Esophagus squamous epithelium (tissue), 4 donors: ENCODE measurements at regions not wholly inside any gene's neighbourhood (a gene's known extent, or its start where the extent isn't known, plus 50 kb on each side); places are given as distances from the start of the nearest gene placed in this dataset.

Source experiments
- POLR2A ChIP-seq, 4 donors: fragments of 450-650 bp; IDR thresholded peaks; one replicate each; pipeline ENCODE4 v1.6.1; 2017; ENCODE audit warnings: antibody characterized with exemption in 4 of 4, mild to moderate bottlenecking in 4 of 4, moderate library complexity in 3 of 4
- TF ChIP-seq, protein P1 (sequence below), 6 experiments: fragments of 450-650 bp in 4 of 6; fragments of 200-600 bp in 2 of 6; sonication (generic) in 2 of 6; IDR thresholded peaks; one replicate each; pipeline ENCODE4 v1.5.1; 2016 to 2019; ENCODE audit warnings: antibody characterized with exemption in 6 of 6, mild to moderate bottlenecking in 4 of 6, moderate library complexity in 4 of 6

DNA sequence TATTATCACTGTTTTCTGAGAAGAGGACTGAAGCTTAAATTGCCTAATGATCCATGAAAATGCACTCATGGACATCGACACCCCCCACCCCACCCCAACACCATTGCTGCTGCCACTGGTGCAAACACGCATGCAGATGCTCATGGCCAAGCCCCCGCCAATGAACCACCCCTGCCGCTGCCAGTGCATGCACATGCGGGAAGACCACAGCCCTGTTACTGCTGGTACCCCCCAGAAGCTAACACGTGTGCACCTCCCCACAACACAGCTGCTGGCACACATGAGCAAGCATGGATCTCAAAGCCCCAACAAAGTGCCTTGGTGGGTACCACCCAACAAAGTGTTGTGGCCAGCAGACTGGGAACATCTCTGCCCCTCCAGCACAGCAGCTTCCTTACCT is 594.1 kb upstream of the FAT1 start:
- TF ChIP-seq, protein P1, sequence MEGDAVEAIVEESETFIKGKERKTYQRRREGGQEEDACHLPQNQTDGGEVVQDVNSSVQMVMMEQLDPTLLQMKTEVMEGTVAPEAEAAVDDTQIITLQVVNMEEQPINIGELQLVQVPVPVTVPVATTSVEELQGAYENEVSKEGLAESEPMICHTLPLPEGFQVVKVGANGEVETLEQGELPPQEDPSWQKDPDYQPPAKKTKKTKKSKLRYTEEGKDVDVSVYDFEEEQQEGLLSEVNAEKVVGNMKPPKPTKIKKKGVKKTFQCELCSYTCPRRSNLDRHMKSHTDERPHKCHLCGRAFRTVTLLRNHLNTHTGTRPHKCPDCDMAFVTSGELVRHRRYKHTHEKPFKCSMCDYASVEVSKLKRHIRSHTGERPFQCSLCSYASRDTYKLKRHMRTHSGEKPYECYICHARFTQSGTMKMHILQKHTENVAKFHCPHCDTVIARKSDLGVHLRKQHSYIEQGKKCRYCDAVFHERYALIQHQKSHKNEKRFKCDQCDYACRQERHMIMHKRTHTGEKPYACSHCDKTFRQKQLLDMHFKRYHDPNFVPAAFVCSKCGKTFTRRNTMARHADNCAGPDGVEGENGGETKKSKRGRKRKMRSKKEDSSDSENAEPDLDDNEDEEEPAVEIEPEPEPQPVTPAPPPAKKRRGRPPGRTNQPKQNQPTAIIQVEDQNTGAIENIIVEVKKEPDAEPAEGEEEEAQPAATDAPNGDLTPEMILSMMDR (IDR thresholded peaks at IDR 0.05), result no peak
- no peak for TF ChIP-seq POLR2A (IDR thresholded peaks at IDR 0.05)
